Activated CD8-positive, alpha-beta memory T cell treated with anti-CD3 and anti-CD28 coated beads, Interleukin-2, amount 50 U/mL, for 24 hours (primary cell): ENCODE measurements at regions not wholly inside any gene's neighbourhood (a gene's known extent, or its start where the extent isn't known, plus 50 kb on each side); places are given as distances from the start of the nearest gene placed in this dataset.

Experiments used
- DNase-seq: peaks from one replicate; pipeline ENCODE4 v3.0.0-alpha.2; 2020; ENCODE audit errors: extremely low read depth

GRCh38 chrX:51437521-51437920, 58.9 kb downstream of the NUDT11 start:
- no peak for DNase-seq

- DNase-seq, result no peak
Measured at GRCh38 chrX:51435101-51435500, 61.3 kb downstream of the NUDT11 start.

GRCh38 chrX:51421972-51422597, 74.3 kb downstream of the NUDT11 start:
- no peak for DNase-seq

- DNase-seq, result no peak
Measured at GRCh38 chrX:51420610-51421009, 75.8 kb downstream of the NUDT11 start.

- no peak for DNase-seq
Measured at GRCh38 chrX:51408462-51408861, 75.8 kb downstream of the NUDT10 start.

- no peak for DNase-seq
Measured at GRCh38 chrX:51407520-51408409, 75.1 kb downstream of the NUDT10 start.

GRCh38 chrX:51406688-51407519, 74.3 kb downstream of the NUDT10 start:
- DNase-seq, result no peak

GRCh38 chrX:51404445-51404844, 71.8 kb downstream of the NUDT10 start:
- DNase-seq, result no peak

- DNase-seq, result peak; percentile 6
Measured at GRCh38 chrX:51395810-51396728, 63.4 kb downstream of the NUDT10 start.

GRCh38 chrX:51395480-51395809, 62.8 kb downstream of the NUDT10 start:
- DNase-seq, result no peak
